Medulla oblongata (tissue), 1 donor: ENCODE measurements at regions not wholly inside any gene's neighbourhood (a gene's known extent, or its start where the extent isn't known, plus 50 kb on each side); places are given as distances from the start of the nearest gene placed in this dataset.

Experiments
- DNase-seq: peaks from one replicate; pipeline ENCODE4 v3.0.0-alpha.2; 2015; ENCODE audit errors: extremely low spot score

DNA sequence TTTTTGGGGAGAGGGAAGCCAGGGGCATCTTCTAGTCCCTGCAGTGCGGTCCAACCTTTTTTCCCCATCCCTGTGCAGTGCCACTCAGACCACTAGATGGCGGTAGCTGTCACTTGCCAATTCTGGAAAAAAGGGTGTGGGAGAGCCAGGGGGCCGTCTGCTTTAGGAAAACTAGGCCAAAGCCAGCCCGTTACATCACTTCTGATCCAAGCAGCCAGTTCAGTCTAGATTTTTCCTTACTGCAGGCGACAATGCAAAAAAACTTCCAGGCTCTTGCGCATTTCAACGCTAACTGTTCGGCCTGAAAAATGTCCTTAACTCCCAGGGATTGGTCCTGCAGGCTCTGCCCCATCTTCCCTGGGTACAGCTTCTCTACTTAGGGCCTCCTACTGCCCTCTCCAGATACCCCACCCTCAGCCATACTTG lies 69.2 kb upstream of the CES5A start:
- peak; percentile 95 for DNase-seq

DNA sequence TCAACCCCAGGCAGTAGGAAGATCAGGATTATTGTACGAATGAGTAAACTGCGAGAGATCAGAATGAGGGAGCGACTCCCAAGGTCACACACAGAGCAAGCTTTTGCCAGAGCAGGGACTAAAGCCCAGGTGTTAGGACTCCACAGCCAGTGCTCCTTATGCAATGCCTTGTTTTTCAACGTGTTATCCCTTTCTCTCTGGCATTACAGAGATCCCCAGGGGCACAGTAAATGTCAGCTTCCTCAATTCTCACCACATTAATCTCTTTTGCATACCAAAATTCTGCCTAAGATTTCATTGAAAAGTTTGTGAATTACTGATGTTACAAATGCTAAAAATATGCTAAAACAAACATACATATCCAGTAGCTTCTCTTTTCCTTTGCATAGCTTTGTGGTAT lies 68.1 kb upstream of the CES5A start:
- no peak for DNase-seq

- no peak for DNase-seq
Measured at GRCh38 chr16:55942821-55943220, 67.6 kb upstream of the CES5A start.

DNA sequence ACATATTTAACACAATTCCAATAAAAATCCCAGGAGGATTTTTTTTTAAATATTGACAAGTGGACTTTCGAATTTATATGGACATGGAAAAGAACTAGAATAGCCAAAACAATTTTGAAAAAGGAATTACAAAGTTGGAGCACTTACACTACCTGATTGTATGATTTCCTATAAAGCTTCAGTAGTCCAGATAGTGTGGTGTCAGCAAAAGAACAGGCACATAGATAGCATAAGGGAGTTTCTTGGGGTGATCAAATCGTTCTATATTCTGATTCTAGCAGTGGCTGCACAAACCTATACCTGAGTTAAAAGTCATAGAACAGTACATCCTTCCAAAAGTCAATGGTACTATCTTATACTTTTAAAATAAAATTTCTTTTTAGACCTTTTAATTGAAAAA lies 66.4 kb upstream of the CES5A start:
- DNase-seq = no peak

- no peak for DNase-seq
Measured at GRCh38 chr16:55938126-55938525, 63.0 kb upstream of the CES5A start.

DNA sequence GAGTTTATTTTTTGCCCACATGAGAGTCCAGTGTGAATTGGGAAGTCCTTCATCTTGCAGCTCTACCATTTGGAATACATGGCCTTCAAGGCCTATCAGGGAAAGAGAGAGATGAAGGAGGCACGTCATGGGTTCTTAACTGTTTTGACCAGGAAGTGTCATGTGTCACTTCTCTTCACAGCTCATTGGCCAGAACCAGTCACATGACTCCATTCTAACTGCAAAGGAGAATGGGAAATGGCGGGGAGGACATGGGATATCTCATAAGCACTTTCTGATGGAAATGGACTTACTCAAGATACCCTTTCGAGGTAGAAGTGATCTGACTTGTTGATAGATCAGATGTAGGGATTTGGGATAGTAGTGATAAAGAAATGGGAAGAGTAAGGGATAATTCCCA lies 57.9 kb upstream of the CES5A start:
- no peak for DNase-seq

DNA sequence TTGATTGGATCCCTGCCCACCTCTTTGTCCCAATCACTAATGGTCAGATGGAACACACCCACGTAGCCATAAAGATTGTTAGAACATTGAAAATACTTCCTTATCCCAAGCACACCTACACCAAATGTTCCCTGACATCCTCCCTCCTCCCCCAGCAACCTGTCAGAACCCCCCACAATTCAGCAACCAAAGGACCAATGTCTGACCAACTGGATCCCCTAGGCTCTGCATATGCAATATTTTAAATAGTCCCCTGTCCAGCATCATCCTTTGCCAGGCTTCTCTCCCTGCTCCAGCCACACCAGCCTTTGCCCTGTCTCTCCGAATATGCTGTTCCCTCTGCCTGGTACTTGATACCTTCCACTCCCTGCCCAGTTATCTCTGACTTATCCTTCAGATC lies 54.9 kb upstream of the CES5A start:
- DNase-seq = no peak

DNA sequence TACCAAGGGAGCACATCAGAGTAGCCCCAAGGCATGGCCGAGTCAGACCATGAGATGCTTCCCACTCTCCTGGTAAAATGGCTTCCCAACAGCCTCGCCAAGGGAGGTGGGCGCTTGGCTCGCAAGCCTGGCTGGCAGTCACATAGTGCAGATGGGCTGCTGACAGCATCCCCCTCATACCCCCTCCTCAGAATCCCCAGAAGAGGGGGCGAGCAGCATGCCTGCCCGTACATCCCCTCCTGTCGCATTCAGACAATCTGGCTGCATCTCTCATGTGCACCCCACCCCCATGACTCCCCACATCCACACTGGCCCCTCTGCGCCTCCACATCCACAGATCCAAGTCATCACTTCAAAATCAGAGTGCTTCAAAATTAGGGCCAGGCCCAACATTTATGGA lies 54.0 kb upstream of the CES5A start:
- DNase-seq = no peak

DNA sequence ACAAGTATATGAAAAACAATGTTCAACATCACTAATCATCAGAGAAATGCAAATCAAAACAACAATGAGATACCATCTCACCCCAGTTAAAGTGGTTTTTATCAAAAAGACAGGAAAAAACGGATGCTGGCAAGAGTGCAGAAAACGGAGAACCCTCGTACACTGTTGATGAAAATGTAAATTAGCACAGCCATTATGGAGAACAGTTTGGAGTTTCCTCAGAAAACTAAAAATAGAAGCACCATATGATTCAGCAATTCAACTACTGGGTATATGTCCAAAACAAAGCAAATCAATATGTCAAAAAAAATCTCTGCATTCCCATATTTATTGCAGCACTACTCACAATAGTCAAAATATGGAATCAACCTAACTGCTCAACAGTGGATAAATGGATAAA lies 50.1 kb upstream of the CES5A start:
- no peak for DNase-seq
